T-helper 17 cell (primary cell): ENCODE measurements at regions not wholly inside any gene's neighbourhood (a gene's known extent, or its start where the extent isn't known, plus 50 kb on each side); places are given as distances from the start of the nearest gene placed in this dataset.
"Not testable (repeated sequence)": the region's sequence is repeated elsewhere in the genome, so short reads cannot be mapped to it uniquely, and the experiment has no call there.

Experiments
- ATAC-seq: fragments of 150-1000 bp; cut with Tn5 transposase; 2 replicates; pipeline ENCODE4 v1.10.0; 2021; ENCODE audit warnings: mild to moderate bottlenecking, moderate library complexity
- DNase-seq, 3 donors: peaks; one replicate each; pipeline versions ENCODE4 v3.0.0 to v3.0.0-alpha.2; 2020 to 2021
- H3K9me3 ChIP-seq: one replicate; pipeline ENCODE4 v1.7.0; 2013; ENCODE audit warnings: low read length, mild to moderate bottlenecking; ENCODE audit not compliant: control insufficient read depth, poor library complexity, severe bottlenecking
- H3K27ac Mint-ChIP-seq: one replicate; pipeline ENCODE4 v1.8.0; 2022; ENCODE audit warnings: mild to moderate bottlenecking, moderate library complexity, mixed read lengths
- H3K27me3 Mint-ChIP-seq: one replicate; pipeline ENCODE4 v1.8.0; 2022; ENCODE audit warnings: mixed read lengths
- H3K36me3 Mint-ChIP-seq: one replicate; pipeline ENCODE4 v1.8.0; 2022; ENCODE audit warnings: low read depth, mixed read lengths
- H3K4me1 Mint-ChIP-seq: one replicate; pipeline ENCODE4 v1.8.0; 2022; ENCODE audit warnings: mild to moderate bottlenecking, mixed read lengths
- H3K4me3 Mint-ChIP-seq: one replicate; pipeline ENCODE4 v1.8.0; 2022; ENCODE audit warnings: mild to moderate bottlenecking, moderate library complexity, mixed read lengths

DNA sequence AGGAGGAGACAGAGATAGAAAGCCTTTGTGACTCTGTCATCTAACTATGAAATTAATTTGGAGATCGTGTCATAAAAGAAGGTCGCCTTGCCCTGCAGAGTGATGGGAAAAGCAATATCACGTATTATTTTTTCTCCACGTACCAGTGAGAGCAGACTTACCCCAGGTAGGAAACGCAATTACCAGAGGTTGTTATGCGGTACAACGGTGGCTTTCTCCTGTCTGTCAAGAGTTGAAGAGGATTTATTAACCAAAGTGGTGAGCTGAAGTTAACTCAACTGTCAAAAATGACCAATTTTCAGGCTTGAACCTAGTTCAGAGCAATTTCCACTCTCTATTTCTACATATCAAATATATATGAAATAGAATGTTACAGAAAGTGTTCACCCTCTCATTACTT is 282.6 kb upstream of the PFKP start:
- H3K27me3 Mint-ChIP-seq: peaks cover 18% of the 10 kb centered on the region
- ATAC-seq: no peak
- H3K27ac Mint-ChIP-seq: no peak overlapping the region
- H3K4me1 Mint-ChIP-seq: no peaks in the 10 kb centered on the region
- no peaks in the 10 kb centered on the region for H3K9me3 ChIP-seq
- H3K4me3 Mint-ChIP-seq: no peak overlapping the region
- DNase-seq: no peak
- H3K36me3 Mint-ChIP-seq: peaks cover 2% of the 10 kb centered on the region

DNA sequence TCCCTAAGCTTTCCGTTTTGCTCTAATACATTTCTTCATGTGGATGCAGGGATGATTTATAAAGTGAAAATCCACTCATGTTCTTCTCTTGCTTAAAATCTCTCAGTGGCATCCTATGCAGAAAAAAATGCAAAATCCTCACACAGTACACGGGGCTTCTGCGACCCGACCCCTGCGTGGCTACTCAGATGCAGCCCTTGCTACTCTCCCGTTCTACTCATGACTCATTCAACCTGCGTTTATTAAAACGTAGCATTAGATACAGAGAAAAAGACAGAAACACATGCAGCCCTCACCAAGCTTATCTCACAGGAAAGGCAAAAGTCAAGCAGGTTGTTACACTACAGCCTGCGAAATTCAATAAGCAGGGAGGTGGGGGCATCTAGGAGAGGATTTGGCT is 284.4 kb upstream of the PFKP start:
- peaks cover 18% of the 10 kb centered on the region for H3K27me3 Mint-ChIP-seq
- H3K36me3 Mint-ChIP-seq: peaks cover 2% of the 10 kb centered on the region
- H3K4me3 Mint-ChIP-seq: no peak overlapping the region
- ATAC-seq (no peak), DNase-seq (no peak)
- H3K4me1 Mint-ChIP-seq: no peaks in the 10 kb centered on the region
- H3K9me3 ChIP-seq: no peaks in the 10 kb centered on the region
- no peak overlapping the region for H3K27ac Mint-ChIP-seq

DNA sequence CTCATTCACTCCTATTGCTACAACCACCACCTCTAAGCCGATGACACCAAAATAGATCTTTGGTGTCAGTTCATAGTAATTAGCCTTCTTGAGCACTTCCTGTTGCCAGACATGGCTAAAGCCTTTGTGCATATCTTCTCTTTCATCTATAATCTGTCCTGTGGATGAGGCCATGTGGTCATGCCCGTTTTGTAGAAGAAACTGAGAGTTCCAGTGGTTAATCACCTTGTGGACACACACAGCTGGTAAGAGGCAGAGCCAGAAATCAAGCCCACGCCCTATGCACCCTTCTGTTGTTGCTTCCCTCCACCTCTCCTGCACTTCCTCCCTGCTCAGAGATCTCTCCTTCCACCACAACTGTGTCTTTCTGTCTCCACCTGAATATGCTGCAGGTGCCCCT is 285.1 kb upstream of the PFKP start:
- H3K36me3 Mint-ChIP-seq: peaks cover 2% of the 10 kb centered on the region
- H3K4me3 Mint-ChIP-seq: no peak overlapping the region
- ATAC-seq (no peak), DNase-seq (no peak)
- no peak overlapping the region for H3K27ac Mint-ChIP-seq
- peaks cover 18% of the 10 kb centered on the region for H3K27me3 Mint-ChIP-seq
- no peaks in the 10 kb centered on the region for H3K9me3 ChIP-seq
- no peaks in the 10 kb centered on the region for H3K4me1 Mint-ChIP-seq

DNA sequence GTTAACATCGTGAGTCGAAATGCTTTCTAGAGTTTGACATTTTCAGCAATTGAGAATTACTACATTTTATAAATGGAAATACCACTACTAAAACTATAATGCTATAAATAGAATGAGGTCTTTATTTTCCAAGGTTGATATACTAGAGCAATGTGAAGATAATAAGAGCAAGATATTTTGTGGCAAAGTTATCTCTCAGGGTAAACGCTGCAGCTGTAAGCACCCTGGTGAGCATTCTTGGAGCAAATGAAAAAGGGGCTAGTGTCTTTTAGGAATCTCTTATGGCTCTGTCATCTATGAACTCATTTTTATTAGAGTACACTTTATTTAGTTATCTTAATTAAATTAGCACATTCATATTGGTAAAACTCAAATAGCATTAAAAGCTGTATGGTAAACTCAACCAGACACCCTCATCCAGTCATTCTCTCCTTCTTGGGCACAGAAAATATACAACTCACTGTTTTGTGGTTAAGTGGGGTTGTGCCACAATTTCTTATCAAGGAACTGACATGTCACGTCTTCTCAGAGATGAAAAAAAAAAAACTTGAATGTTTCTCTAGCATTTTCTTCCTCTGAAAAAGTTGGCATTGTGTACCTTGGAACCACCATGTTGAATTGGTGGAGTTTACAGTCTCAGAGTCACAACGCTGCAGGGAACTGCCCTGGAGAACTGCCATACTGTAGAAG is 289.5 kb upstream of the PFKP start:
- ATAC-seq: no peak

DNA sequence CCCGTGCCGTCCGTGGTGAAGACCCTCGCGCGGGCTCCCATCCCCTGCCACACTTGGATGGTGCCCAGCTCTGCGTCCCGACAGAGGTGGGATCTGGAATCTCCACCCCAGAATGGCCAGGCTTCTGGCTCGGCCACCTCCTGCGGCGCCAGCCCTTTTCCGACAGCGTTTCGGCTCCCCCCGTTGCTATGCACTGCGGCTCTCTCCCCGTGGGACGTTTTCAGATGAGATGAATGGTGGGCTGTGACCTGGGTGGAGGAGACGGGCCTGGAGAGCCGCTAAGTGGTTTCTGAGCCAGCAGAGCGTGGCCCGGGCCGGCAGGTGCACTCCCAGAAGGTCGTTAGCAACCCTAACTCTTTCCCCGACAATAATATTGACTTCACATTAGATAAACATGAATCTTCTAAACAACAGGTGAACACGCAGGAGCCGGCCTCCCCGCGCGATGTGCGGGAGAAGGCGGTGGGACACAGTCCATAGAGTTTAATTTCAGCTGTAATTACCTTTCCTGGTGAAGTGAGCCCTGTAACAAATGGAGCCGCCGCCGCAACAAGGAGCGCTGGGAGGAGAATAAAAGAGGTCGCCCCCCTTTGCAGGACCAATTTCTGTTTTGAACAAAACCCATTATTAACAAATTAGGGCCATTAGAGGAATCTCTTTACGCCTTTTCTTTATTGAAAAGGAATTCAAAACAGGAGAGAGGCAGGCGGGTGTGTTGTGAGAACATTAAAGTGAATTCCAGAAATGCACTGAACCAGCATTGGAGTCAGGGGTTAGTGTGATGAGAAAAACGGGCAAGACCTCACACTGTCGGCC is 294.3 kb upstream of the PFKP start:
- H3K9me3 ChIP-seq: no peaks in the 10 kb centered on the region
- DNase-seq: no peak
- no peaks in the 10 kb centered on the region for H3K4me1 Mint-ChIP-seq
- H3K36me3 Mint-ChIP-seq: no peaks in the 10 kb centered on the region
- H3K27ac Mint-ChIP-seq: no peak overlapping the region
- peaks cover 25% of the 10 kb centered on the region for H3K27me3 Mint-ChIP-seq
- no peak overlapping the region for H3K4me3 Mint-ChIP-seq
- ATAC-seq: no peak

More for the DNA sequence above, 289.5 kb upstream of the PFKP start:
- peaks cover 26% of the 10 kb centered on the region for H3K27me3 Mint-ChIP-seq
- no peak overlapping the region for H3K4me3 Mint-ChIP-seq
- H3K4me1 Mint-ChIP-seq: no peaks in the 10 kb centered on the region
- no peak overlapping the region for H3K27ac Mint-ChIP-seq
- H3K9me3 ChIP-seq: no peaks in the 10 kb centered on the region
- peaks cover 2% of the 10 kb centered on the region for H3K36me3 Mint-ChIP-seq
- no peak for DNase-seq

DNA sequence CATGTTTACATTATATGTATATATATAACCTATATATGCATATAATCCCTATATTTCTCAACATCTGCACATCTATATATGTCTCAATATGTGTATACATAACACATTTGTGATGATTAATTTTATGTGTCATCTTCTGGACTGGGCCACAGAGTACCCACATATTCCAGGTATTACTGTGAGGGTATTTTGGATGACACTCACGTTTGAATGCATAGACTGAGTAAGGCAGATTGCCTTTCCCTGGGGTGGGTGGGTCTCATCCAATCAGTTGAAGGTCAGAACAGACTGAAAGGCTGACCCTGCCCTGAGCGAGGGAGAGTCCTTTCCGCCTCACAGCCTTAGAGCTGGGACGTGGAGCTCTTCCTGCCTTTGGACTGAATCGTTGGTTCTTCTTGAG is 295.2 kb upstream of the PFKP start:
- no peak overlapping the region for H3K4me3 Mint-ChIP-seq
- DNase-seq: no peak
- no peaks in the 10 kb centered on the region for H3K9me3 ChIP-seq
- no peak overlapping the region for H3K27ac Mint-ChIP-seq
- ATAC-seq: no peak
- no peaks in the 10 kb centered on the region for H3K4me1 Mint-ChIP-seq
- H3K27me3 Mint-ChIP-seq: peaks cover 28% of the 10 kb centered on the region
- no peaks in the 10 kb centered on the region for H3K36me3 Mint-ChIP-seq

DNA sequence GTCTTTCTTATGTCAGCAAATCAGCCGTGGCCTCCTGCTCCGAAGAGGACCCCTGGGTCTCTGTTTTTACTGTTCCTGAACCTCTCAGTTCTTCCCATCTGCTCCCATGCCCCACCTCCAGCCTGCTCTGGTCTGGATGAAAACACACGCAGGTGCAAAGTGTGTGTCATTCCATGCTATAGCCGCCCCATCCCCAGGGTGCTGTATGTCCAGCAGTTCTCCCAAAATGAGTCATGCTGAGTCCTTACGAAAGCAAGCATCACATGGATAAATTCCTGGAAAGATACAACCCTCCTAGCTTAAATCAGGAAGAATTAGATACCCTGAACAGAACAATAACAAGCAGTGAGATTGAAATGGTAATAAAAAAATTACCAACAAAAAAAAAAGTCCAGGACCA is 300.1 kb upstream of the PFKP start:
- not testable (repeated sequence) for H3K4me1 Mint-ChIP-seq, H3K36me3 Mint-ChIP-seq, ATAC-seq, DNase-seq, H3K9me3 ChIP-seq, H3K4me3 Mint-ChIP-seq, H3K27ac Mint-ChIP-seq
- H3K27me3 Mint-ChIP-seq: peaks cover 20% of the 10 kb centered on the region

DNA sequence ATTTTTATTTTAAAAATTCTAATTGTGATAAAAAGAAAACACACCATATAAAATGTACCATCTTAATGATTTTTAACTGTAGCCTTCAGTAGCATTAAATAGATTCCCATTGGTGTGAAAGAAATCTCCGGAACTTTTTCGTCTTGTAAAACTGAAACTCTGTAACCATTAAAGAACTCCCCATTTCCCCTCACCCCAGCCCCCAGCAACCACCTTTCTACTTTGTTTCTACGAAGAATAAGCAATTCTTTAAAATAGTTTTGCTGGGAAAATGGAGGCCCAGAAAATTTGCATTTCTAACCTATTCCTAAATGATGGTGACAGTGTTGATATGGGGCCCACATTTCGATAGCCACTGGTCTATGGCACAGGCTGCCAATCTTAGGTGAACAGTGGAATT is 305.4 kb upstream of the PFKP start:
- H3K9me3 ChIP-seq: no peaks in the 10 kb centered on the region
- Mint-ChIP-seq H3K4me1 (no peaks in the 10 kb centered on the region), H3K36me3 (peaks cover 2% of the 10 kb centered on the region), H3K4me3 (no peak overlapping the region), H3K27me3 (peaks cover 18% of the 10 kb centered on the region), H3K27ac (no peak overlapping the region)
- no peak for ATAC-seq
- no peak for DNase-seq

DNA sequence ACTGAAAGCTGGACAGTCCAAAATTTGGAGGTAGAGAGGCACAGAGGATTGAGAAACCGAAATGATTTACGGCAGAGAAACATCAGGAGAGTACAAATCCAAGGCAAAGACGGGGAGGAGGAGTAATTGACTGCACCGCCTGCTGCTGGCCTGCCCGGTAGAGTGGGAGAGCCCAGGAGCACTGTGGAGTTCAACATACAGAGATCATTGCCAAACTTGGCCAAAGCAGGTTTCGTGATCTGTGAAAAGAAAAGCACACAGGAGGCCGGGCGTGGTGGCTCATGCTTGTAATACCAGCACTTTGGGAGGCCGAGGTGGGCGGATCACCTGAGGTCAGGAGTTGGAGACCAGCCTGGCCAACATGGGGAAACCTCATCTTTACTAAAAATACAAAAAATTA is 306.0 kb upstream of the PFKP start:
- no peak for ATAC-seq
- no peak overlapping the region for H3K27ac Mint-ChIP-seq
- H3K27me3 Mint-ChIP-seq: peaks cover 18% of the 10 kb centered on the region
- H3K4me3 Mint-ChIP-seq: no peak overlapping the region
- peaks cover 2% of the 10 kb centered on the region for H3K36me3 Mint-ChIP-seq
- H3K4me1 Mint-ChIP-seq: no peaks in the 10 kb centered on the region
- DNase-seq: no peak
- no peaks in the 10 kb centered on the region for H3K9me3 ChIP-seq

DNA sequence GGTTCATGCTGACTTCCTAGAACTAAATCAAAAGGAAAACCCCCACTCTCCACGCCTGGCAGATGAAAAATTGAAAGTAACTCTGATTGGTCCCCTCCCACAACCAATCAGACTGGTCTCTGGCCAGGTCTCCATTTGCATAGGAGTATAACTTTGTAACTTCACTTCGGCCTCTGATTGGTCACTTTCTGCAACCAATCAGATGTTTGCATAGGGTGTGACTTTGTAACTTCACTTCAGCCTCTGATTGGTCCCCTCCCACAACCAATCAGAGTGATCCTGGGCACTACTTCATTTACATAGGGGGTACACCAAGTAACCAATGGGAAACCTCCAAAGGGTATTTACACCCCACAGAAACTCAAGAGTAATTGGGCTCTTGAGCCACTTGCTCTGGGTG is 306.6 kb upstream of the PFKP start:
- peaks cover 17% of the 10 kb centered on the region for H3K27me3 Mint-ChIP-seq
- H3K27ac Mint-ChIP-seq: no peak overlapping the region
- DNase-seq (no peak), ATAC-seq (no peak)
- H3K9me3 ChIP-seq: no peaks in the 10 kb centered on the region
- H3K4me1 Mint-ChIP-seq: no peaks in the 10 kb centered on the region
- H3K36me3 Mint-ChIP-seq: peaks cover 2% of the 10 kb centered on the region
- no peak overlapping the region for H3K4me3 Mint-ChIP-seq

DNA sequence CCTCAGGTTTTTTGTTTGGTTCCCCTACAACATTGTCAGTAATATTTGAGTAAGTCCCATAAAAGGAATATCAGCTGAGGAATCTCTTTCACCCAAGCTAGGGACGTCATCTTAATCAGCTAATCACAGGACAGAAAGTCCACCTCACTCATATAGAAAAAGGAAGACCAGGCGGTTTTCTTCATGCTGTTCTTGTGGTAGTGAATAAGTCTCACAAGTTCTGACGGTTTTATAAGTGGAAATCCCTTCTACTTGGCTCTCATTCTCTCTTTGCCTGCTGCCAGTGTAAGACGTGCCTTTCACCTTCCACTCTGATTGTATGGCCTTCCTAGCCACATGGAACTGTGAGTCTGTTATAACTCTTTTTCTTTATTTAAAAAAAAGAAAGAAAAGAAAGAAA is 308.1 kb upstream of the PFKP start:
- H3K27ac Mint-ChIP-seq: no peak overlapping the region
- H3K27me3 Mint-ChIP-seq: peaks cover 19% of the 10 kb centered on the region
- ATAC-seq (no peak), DNase-seq (no peak)
- no peaks in the 10 kb centered on the region for H3K4me1 Mint-ChIP-seq
- H3K4me3 Mint-ChIP-seq: no peak overlapping the region
- H3K9me3 ChIP-seq: no peaks in the 10 kb centered on the region
- H3K36me3 Mint-ChIP-seq: peaks cover 2% of the 10 kb centered on the region

DNA sequence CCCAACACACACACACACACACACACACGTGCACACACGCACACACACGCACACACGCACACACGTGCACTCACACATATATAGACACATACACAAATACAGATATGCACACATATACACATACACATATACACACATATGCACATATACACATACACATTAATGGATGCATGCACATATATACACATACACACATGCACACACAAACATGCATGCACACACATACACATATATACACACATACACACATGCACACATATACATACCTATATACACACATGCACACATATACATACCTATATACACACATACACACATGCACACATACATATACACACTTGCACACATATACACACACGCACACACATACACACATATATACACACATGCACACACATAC is 312.4 kb upstream of the PFKP start:
- peaks cover 3% of the 10 kb centered on the region for H3K9me3 ChIP-seq
- H3K27me3 Mint-ChIP-seq: peaks cover 16% of the 10 kb centered on the region

DNA sequence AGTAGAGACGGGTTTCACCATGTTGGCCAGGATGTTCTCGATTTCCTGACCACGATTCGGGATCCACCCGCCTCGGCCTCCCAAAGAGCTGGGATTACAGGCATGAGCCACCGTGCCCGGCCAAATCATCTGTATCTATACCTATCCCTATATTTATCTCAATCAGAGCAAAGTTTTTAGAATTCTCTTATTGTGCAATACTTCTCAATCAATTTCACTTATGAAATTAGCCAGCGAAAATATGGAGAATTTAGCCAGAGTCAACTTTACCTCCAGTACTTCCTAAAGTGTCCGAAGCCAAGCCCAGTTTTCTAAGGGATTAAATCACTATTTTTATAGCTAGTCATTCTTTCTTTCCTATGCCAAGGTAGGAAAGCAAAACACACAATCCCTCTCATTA is 319.1 kb upstream of the PFKP start:
- peaks cover 3% of the 10 kb centered on the region for H3K9me3 ChIP-seq
- no peaks in the 10 kb centered on the region for H3K4me1 Mint-ChIP-seq
- H3K27ac Mint-ChIP-seq: no peak overlapping the region

More for the DNA sequence above, 312.4 kb upstream of the PFKP start:
- H3K4me1 Mint-ChIP-seq: no peaks in the 10 kb centered on the region
- no peak overlapping the region for H3K27ac Mint-ChIP-seq
- peak overlapping the region; percentile 13 for H3K4me3 Mint-ChIP-seq
- ATAC-seq: no peak
- DNase-seq: no peak
- H3K36me3 Mint-ChIP-seq: no peaks in the 10 kb centered on the region

DNA sequence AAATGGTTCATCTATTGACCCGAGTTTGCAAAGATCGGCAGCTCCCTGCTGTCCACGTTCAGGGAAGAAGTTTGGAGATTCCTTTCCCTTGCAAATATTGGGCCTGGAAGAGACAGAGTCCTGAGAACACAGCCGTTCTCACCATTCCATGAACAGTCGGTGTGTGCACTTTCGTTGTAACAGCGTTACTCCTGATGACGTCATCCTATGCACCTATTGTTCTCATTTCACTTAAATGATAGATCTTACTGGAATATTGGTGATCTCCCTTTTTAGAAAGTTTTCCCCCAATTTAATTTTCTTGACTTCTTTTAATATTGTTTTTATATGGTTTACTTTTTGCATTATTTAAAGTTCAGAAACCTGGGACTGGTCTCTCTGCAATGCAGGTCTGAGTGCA is 320.7 kb upstream of the PFKP start:
- Mint-ChIP-seq H3K36me3 (no peaks in the 10 kb centered on the region), H3K27ac (no peak overlapping the region), H3K4me1 (no peaks in the 10 kb centered on the region), H3K27me3 (peaks cover 17% of the 10 kb centered on the region), H3K4me3 (no peak overlapping the region)
- H3K9me3 ChIP-seq: peaks cover 3% of the 10 kb centered on the region
- no peak for ATAC-seq
- no peak for DNase-seq

More for the DNA sequence above, 319.1 kb upstream of the PFKP start:
- Mint-ChIP-seq H3K27me3 (peaks cover 15% of the 10 kb centered on the region), H3K4me3 (no peak overlapping the region), H3K36me3 (no peaks in the 10 kb centered on the region)
- DNase-seq (no peak), ATAC-seq (no peak)
